ENCODE measurements at regions not wholly inside any gene's neighbourhood (a gene's known extent, or its start where the extent isn't known, plus 50 kb on each side); places are given as distances from the start of the nearest gene placed in this dataset.

DNA sequence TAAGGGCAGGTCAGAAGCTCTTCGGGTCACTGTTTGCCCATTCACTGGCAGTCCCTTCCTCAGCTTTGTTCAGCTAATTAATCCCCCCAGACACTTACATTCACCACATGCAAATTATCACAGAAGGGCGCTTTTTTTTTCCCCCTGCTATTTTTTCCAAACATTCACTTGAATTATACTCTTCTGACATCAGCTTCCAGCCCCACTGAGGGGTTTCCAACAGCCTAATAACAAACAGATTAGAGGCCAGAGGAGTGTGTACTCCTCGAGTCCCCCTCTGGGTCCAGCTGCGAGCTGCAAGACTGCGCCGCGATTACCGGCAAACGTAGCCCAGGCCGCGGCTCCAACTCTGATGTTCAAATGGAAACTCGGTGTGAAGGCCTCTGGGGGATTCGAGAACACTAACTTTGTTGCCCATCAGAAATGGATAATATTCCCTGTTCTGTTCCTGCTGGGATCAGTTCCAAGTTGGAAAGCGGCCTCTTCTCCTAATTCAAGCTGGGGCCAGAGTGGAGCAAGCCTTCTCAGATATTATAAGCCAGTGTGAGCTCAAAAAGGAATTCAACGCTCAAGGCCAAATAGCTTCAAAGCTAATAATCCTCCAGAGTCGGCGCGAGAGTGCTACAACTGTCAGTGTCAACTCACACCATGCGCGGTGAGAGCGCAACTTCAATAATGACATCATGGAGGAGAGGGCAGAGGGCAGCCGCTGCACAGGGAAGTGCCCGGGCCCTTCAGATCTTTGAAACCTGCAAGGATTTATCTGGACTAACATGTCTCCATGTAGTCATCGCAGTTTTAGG lies 560.8 kb downstream of the BNC2 start:
- Mint-ChIP-seq H3K27me3 (peaks cover 3% of the 10 kb centered on the region), H3K4me3 (ENCODE audit: low read depth) (no peak overlapping the region), H3K27ac (no peak overlapping the region), H3K36me3 (ENCODE audit: insufficient read depth) (no peaks in the 10 kb centered on the region), H3K4me1 (ENCODE audit: low read depth) (peaks cover 30% of the 10 kb centered on the region), H3K9me3 (ENCODE audit: low read depth) (no peaks in the 10 kb centered on the region)
- TF ChIP-seq, protein P1, sequence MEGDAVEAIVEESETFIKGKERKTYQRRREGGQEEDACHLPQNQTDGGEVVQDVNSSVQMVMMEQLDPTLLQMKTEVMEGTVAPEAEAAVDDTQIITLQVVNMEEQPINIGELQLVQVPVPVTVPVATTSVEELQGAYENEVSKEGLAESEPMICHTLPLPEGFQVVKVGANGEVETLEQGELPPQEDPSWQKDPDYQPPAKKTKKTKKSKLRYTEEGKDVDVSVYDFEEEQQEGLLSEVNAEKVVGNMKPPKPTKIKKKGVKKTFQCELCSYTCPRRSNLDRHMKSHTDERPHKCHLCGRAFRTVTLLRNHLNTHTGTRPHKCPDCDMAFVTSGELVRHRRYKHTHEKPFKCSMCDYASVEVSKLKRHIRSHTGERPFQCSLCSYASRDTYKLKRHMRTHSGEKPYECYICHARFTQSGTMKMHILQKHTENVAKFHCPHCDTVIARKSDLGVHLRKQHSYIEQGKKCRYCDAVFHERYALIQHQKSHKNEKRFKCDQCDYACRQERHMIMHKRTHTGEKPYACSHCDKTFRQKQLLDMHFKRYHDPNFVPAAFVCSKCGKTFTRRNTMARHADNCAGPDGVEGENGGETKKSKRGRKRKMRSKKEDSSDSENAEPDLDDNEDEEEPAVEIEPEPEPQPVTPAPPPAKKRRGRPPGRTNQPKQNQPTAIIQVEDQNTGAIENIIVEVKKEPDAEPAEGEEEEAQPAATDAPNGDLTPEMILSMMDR (IDR thresholded peaks at IDR 0.05; ENCODE audit: unreplicated experiment) = no peak
- no peak for DNase-seq (ENCODE audit: low spot score, unreplicated experiment)

DNA sequence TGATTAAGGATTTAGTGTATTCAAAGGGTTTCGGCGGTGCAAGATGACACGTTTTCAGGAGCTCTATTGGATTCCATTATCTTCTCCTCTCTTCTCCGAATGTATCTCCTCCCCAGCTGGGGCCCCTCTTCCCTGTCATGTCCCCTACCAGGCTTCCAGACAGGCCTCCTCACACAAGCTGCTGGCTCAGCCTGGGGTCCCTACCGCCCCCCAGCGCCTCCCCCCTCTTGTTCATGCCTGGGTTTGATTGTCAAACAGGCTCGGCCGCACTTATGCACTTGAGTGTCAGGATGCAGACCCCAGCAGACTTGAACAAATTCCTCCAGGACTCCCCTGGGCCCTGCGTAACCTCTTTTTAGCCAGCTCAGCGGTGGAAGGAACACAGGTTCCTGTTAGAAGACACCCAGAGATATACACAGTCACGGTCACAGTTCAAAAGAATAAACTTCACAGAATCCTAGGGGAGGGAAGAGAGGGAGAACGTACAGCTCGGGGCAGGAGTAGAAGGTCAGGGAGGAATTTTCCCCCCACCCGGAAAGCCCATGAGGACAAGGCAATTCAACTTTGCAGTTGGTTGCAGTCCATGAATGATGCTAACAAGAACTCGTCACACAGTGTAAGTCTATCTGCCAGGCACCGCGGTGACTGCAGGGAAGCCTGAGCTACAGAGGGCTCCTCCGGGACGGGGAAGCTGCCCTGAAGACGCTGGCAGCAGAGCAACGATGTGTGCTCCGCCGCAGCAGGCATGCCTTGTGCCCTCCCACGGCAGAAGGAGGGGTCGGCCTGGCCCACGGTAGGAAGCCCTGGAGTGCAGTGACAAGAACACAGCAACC lies 560.0 kb downstream of the BNC2 start:
- Mint-ChIP-seq H3K9me3 (ENCODE audit: low read depth) (no peaks in the 10 kb centered on the region), H3K27ac (no peak overlapping the region), H3K4me1 (ENCODE audit: low read depth) (peaks cover 27% of the 10 kb centered on the region), H3K4me3 (ENCODE audit: low read depth) (no peak overlapping the region), H3K36me3 (ENCODE audit: insufficient read depth) (no peaks in the 10 kb centered on the region), H3K27me3 (peaks cover 7% of the 10 kb centered on the region)
- no peak for DNase-seq (ENCODE audit: low spot score, unreplicated experiment)
- TF ChIP-seq, protein P1 (IDR thresholded peaks at IDR 0.05; ENCODE audit: unreplicated experiment) = no peak

GRCh38 chr9:16312116-16312515 lies 558.4 kb downstream of the BNC2 start:
- Mint-ChIP-seq H3K27me3 (peaks cover 16% of the 10 kb centered on the region), H3K27ac (no peak overlapping the region), H3K4me1 (ENCODE audit: low read depth) (peaks cover 19% of the 10 kb centered on the region), H3K36me3 (ENCODE audit: insufficient read depth) (no peaks in the 10 kb centered on the region), H3K9me3 (ENCODE audit: low read depth) (no peaks in the 10 kb centered on the region), H3K4me3 (ENCODE audit: low read depth) (no peak overlapping the region)
- DNase-seq (ENCODE audit: low spot score, unreplicated experiment) = no peak
- TF ChIP-seq, protein P1 (IDR thresholded peaks at IDR 0.05; ENCODE audit: unreplicated experiment) = no peak

DNA sequence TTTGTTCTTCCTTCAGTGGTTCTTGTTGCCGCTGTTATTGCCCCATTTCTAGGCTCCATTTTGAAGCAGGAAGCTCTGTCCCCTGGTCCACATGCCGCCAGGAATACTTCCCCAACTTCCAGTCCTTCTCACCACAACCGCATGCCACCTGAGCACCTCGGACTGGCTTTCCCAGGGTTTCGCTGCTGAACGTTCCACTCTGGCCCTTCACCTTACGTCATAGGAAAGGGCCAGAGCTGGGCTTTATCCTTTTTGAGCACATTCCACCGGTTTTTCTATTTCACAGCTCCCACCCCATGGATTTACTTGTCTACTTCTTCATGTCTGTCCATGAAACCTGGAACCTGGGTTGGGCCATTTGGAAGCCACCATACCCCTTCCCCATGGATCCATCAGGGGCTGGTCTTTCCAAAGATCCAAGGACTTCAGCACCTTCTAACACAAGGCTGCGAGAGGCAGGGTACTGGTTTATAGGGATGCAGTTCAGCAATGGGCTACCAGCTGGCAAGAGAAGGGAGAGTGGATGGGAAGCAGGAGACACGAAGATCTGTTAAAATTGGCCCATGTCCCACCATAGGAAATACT lies 557.4 kb downstream of the BNC2 start:
- H3K4me1 Mint-ChIP-seq (ENCODE audit: low read depth) = peaks cover 12% of the 10 kb centered on the region
- TF ChIP-seq, protein P1 (IDR thresholded peaks at IDR 0.05; ENCODE audit: unreplicated experiment) = no peak

DNA sequence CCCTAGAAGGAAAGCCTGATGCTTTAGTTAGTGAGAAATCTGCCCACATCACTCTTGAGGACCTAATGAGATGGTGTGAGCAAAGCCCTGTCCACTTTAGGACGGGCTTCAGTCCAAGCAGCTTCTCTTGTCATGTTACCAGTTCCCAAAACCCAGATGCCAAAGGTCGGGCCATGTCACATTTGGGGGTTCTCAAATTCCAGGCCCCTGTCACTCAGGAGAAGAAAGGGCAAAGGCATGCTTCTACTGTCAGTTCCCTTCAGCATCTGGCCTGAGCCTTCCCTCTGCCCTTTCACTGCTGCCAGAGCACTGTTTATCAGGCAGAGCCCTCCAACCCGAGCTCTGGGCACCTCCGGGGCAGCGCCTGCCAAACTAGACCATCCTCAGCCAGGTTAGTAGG lies 556.0 kb downstream of the BNC2 start:
- no peak for DNase-seq (ENCODE audit: low spot score, unreplicated experiment)
- TF ChIP-seq, protein P1 (IDR thresholded peaks at IDR 0.05; ENCODE audit: unreplicated experiment) = no peak
- H3K9me3 Mint-ChIP-seq (ENCODE audit: low read depth) = no peaks in the 10 kb centered on the region
- H3K4me1 Mint-ChIP-seq (ENCODE audit: low read depth) = peaks cover 11% of the 10 kb centered on the region
- H3K36me3 Mint-ChIP-seq (ENCODE audit: insufficient read depth) = no peaks in the 10 kb centered on the region
- H3K27ac Mint-ChIP-seq = no peak overlapping the region
- no peak overlapping the region for H3K4me3 Mint-ChIP-seq (ENCODE audit: low read depth)
- H3K27me3 Mint-ChIP-seq = peaks cover 21% of the 10 kb centered on the region

More for the DNA sequence above, 557.4 kb downstream of the BNC2 start:
- Mint-ChIP-seq H3K4me3 (ENCODE audit: low read depth) (no peak overlapping the region), H3K9me3 (ENCODE audit: low read depth) (no peaks in the 10 kb centered on the region), H3K27me3 (peaks cover 21% of the 10 kb centered on the region), H3K27ac (no peak overlapping the region), H3K36me3 (ENCODE audit: insufficient read depth) (no peaks in the 10 kb centered on the region)
- no peak for DNase-seq (ENCODE audit: low spot score, unreplicated experiment)
